Hepatocyte (in vitro differentiated cells): ENCODE measurements at regions not wholly inside any gene's neighbourhood (a gene's known extent, or its start where the extent isn't known, plus 50 kb on each side); places are given as distances from the start of the nearest gene placed in this dataset.

Experiments used
- EZH2 ChIP-seq: fragments of 200-600 bp; sonication (generic); IDR thresholded peaks from 2 replicates; pipeline ENCODE4 v1.6.1; 2016; ENCODE audit warnings: antibody characterized with exemption, mild to moderate bottlenecking, borderline replicate concordance
- EZH2phosphoT487 ChIP-seq: fragments of 200-600 bp; sonication (generic); IDR thresholded peaks from one replicate; pipeline ENCODE4 v1.6.1; 2018; ENCODE audit warnings: antibody characterized with exemption, mild to moderate bottlenecking, low read depth, moderate library complexity; ENCODE audit not compliant: unreplicated experiment, severe bottlenecking
- TF ChIP-seq, protein P1 (sequence below): fragments of 200-600 bp; sonication (generic); IDR thresholded peaks from 2 replicates; pipeline ENCODE4 v1.5.1; 2016; ENCODE audit warnings: antibody characterized with exemption, mild to moderate bottlenecking; ENCODE audit not compliant: poor library complexity

DNA sequence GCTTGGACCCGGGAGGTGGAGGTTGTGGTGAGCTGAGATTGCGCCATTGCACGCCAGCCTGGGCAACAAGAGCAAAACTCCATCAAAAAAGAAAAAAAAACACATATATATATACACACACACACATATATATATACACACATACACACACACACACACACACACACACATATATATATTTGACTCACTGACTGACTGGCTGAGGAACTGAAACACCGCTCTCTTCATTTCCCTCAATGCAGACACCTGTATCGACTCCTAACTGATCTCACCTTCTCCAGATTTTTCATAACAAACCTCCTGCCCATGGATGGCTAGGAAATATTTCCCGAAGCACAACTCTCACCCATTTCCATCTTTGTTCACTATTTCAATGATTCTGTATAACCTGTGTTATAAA is 140.7 kb upstream of the ANO3 start:
- TF ChIP-seq, protein P1, sequence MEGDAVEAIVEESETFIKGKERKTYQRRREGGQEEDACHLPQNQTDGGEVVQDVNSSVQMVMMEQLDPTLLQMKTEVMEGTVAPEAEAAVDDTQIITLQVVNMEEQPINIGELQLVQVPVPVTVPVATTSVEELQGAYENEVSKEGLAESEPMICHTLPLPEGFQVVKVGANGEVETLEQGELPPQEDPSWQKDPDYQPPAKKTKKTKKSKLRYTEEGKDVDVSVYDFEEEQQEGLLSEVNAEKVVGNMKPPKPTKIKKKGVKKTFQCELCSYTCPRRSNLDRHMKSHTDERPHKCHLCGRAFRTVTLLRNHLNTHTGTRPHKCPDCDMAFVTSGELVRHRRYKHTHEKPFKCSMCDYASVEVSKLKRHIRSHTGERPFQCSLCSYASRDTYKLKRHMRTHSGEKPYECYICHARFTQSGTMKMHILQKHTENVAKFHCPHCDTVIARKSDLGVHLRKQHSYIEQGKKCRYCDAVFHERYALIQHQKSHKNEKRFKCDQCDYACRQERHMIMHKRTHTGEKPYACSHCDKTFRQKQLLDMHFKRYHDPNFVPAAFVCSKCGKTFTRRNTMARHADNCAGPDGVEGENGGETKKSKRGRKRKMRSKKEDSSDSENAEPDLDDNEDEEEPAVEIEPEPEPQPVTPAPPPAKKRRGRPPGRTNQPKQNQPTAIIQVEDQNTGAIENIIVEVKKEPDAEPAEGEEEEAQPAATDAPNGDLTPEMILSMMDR, result no peak
- TF ChIP-seq EZH2, result no peak
- no peak for TF ChIP-seq EZH2phosphoT487
